Osteoblast (primary cell): ENCODE measurements at regions not wholly inside any gene's neighbourhood (a gene's known extent, or its start where the extent isn't known, plus 50 kb on each side); places are given as distances from the start of the nearest gene placed in this dataset. TPM values are rescaled to one million over a fixed set of nuclear protein-coding genes. Genes with fewer than 3 reads are reported as not detected.

ENCODE experiments used
- small RNA-seq: library from RNA; depleted of rRNA; stranded (forward); fragments of <200 nt; gene quantifications from one replicate; pipeline ENCODE3, GENCODE V24; 2012

Small RNA genes in the stretch of these regions (small RNA-seq; reads per million reads assigned to genes)
- gene AP000522.1: not detected
